Activated B cell treated with CpG ODN at 0.5 μM for 24 hours (primary cell): ENCODE measurements at regions not wholly inside any gene's neighbourhood (a gene's known extent, or its start where the extent isn't known, plus 50 kb on each side); places are given as distances from the start of the nearest gene placed in this dataset.

Experiments
- ATAC-seq: fragments of 200-7000 bp; cut with Tn5 transposase; one replicate; pipeline ENCODE4 v1.10.0; 2021; ENCODE audit warnings: low read depth, mild to moderate bottlenecking, moderate library complexity
- CTCF ChIA-PET: fragments of 350-600 bp; sonication (Branson Sonifier 250); formaldehyde crosslinking; loops from one replicate; lab custom pipeline; 2021; ENCODE audit warnings: antibody characterized with exemption; lab: Charles Lee
- POLR2A ChIA-PET: fragments of 350-600 bp; sonication (Branson Sonifier 250); formaldehyde crosslinking; loops from one replicate; lab custom pipeline; 2021; ENCODE audit warnings: antibody characterized with exemption; lab: Charles Lee
- DNase-seq: peaks from one replicate; pipeline ENCODE4 v3.0.0; 2022
- H3K27ac Mint-ChIP-seq: one replicate; pipeline ENCODE4 v1.8.0; 2020; ENCODE audit warnings: mixed read lengths
- H3K27me3 Mint-ChIP-seq: one replicate; pipeline ENCODE4 v1.8.0; 2021; ENCODE audit warnings: mixed read lengths
- H3K36me3 Mint-ChIP-seq: one replicate; pipeline ENCODE4 v1.8.0; 2021; ENCODE audit warnings: low read depth, mixed read lengths
- H3K4me1 Mint-ChIP-seq: one replicate; pipeline ENCODE4 v1.8.0; 2021; ENCODE audit warnings: mixed read lengths
- H3K4me3 Mint-ChIP-seq: one replicate; pipeline ENCODE4 v1.8.0; 2020; ENCODE audit warnings: mild to moderate bottlenecking, mixed read lengths
- H3K9me3 Mint-ChIP-seq: one replicate; pipeline ENCODE4 v1.8.0; 2020; ENCODE audit warnings: mixed read lengths
- intact Hi-C: fragments of 100-400 bp; cut with micrococcal nuclease; formaldehyde crosslinking; loops from one replicate; pipeline ENCODE4 v1.15.1; 2024
- TF ChIP-seq, protein P1 (sequence below): fragments of 200-600 bp; IDR thresholded peaks from one replicate; pipeline ENCODE4 v1.8.0; 2022; ENCODE audit warnings: antibody characterized with exemption, mild to moderate bottlenecking

DNA sequence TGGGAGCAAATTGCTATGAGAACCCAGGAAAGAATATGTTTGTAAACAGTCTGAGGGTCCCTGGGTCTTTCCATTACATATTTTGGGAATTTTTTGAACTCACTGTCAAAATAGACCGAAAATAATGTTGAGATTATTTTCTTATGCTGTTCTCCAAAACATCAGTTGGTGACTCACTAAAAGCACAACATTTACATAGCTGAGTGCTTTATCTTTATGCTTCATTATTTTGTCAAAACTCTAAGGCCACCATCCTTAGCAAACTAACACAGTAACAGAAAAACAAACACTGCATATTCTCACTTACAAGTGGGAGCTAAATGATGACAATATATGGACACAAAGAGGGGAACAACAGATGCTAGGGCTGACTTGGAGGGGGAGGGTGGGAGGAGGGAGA is 459.3 kb downstream of the ADGRL2 start:
- intact Hi-C loops = no loop called here
- Mint-ChIP-seq H3K4me3 (no peak overlapping the region), H3K36me3 (no peaks in the 10 kb centered on the region), H3K4me1 (no peaks in the 10 kb centered on the region), H3K27ac (no peak overlapping the region), H3K9me3 (no peaks in the 10 kb centered on the region), H3K27me3 (no peaks in the 10 kb centered on the region)
- ChIA-PET CTCF (no interaction called here), POLR2A (no interaction called here)
- DNase-seq (no peak), ATAC-seq (no peak)
- TF ChIP-seq, protein P1, sequence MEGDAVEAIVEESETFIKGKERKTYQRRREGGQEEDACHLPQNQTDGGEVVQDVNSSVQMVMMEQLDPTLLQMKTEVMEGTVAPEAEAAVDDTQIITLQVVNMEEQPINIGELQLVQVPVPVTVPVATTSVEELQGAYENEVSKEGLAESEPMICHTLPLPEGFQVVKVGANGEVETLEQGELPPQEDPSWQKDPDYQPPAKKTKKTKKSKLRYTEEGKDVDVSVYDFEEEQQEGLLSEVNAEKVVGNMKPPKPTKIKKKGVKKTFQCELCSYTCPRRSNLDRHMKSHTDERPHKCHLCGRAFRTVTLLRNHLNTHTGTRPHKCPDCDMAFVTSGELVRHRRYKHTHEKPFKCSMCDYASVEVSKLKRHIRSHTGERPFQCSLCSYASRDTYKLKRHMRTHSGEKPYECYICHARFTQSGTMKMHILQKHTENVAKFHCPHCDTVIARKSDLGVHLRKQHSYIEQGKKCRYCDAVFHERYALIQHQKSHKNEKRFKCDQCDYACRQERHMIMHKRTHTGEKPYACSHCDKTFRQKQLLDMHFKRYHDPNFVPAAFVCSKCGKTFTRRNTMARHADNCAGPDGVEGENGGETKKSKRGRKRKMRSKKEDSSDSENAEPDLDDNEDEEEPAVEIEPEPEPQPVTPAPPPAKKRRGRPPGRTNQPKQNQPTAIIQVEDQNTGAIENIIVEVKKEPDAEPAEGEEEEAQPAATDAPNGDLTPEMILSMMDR = no peak

DNA sequence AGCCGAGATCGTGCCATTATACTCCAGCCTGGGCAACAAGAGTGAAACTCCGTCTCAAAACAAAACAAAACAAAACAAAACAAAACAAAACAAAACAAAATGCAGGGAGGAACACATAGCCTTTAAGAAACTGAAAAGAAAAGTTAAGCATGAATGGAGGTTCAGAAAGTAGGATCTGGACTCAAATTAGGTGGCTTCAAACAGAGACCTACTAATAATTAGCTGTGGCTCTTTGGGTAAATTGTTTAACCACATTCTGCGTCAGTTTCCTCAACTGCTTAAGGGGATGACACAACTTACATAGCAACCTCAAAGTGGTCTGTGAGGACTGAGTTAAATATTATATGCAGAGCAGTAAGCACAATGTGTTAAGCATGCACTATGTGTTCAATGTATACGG is 458.2 kb downstream of the ADGRL2 start:
- ATAC-seq = no peak
- CTCF ChIA-PET = no interaction called here

DNA sequence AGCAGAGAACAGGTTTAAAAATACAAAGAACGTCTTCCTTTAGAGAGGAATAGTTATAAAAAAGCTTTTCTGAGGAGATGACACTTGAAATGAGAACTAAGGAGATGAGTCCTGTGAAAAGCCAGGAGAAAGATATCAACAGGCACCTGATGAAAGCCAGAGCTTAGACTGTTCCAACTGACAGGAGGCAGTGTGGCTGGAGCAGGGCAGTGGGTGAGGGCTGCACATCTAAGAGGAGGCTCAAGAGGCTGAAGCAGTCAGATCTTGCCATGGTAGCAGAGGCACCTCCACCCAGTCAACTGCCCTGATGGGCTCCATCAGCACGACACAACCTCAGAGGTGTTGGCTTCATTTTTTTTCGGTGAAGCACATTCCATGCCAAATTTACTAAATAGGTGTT is 445.3 kb downstream of the ADGRL2 start:
- H3K27ac Mint-ChIP-seq = no peak overlapping the region
- TF ChIP-seq, protein P1 = no peak
- intact Hi-C loops = no loop called here
- H3K4me1 Mint-ChIP-seq = no peaks in the 10 kb centered on the region
- no peaks in the 10 kb centered on the region for H3K36me3 Mint-ChIP-seq
- H3K4me3 Mint-ChIP-seq = no peak overlapping the region
- no peaks in the 10 kb centered on the region for H3K27me3 Mint-ChIP-seq
- H3K9me3 Mint-ChIP-seq = peaks cover 5% of the 10 kb centered on the region
- DNase-seq (no peak), ATAC-seq (no peak)
- ChIA-PET POLR2A (no interaction called here), CTCF (no interaction called here)

More for the DNA sequence above, 458.2 kb downstream of the ADGRL2 start:
- Mint-ChIP-seq H3K36me3 (no peaks in the 10 kb centered on the region), H3K27me3 (no peaks in the 10 kb centered on the region), H3K4me1 (no peaks in the 10 kb centered on the region), H3K9me3 (no peaks in the 10 kb centered on the region), H3K4me3 (no peak overlapping the region), H3K27ac (no peak overlapping the region)
- TF ChIP-seq, protein P1 = no peak
- POLR2A ChIA-PET = no interaction called here
- intact Hi-C loops = no loop called here
- DNase-seq = no peak

DNA sequence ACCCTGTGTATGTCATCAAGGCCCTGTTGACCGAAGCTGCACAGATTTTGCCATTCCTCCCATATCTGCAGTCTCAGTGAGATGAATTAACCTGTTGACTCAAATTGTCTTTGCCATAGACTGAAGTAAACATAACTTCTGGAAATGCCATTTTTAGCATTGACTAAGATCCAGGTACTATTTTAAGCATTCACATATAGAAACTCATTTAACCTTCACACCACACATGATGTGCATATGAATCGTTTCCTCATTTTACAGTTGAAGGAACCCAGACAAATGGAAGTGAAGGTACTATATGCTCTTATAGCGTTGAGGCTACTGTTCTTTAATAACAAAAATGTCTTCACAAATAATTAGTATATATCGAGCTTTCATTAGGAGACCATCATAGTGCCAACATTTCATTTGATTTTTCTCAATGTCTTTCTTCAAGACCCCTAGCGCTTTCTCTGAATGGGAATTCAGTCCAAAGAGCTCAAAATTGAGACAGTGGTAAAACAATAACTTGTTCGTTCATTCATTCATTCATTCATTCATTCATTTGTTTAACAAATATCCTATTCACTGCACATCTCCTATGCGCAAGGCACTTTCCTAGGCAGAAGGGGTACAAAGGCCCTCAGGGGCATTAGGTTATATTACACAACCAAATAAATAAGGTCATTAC is 444.7 kb downstream of the ADGRL2 start:
- H3K27ac Mint-ChIP-seq = no peak overlapping the region
- TF ChIP-seq, protein P1 = no peak
- ChIA-PET CTCF (no interaction called here), POLR2A (no interaction called here)
- no peak for ATAC-seq
- no peak for DNase-seq
- H3K27me3 Mint-ChIP-seq = no peaks in the 10 kb centered on the region
- H3K9me3 Mint-ChIP-seq = peaks cover 5% of the 10 kb centered on the region
- intact Hi-C loops = no loop called here
- no peak overlapping the region for H3K4me3 Mint-ChIP-seq
- no peaks in the 10 kb centered on the region for H3K36me3 Mint-ChIP-seq
- H3K4me1 Mint-ChIP-seq = no peaks in the 10 kb centered on the region

DNA sequence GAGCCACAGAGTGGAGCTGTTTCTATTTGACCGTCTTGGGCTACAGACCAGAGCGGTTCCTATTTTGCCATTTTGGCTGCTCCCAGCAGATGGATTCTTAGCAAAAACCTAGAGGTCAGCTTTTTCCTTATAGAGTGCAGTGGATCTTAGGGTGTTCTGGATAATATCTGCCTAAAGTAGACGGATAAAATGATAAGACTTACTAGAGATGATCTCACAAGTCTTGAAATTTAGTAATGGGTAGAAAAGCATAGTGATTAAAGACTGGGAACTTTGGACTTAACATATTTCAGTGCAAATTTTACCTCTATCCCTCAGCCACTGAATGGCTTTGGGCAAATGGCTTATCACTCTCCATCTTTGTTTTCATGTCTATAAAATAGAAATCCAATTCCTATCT is 439.8 kb downstream of the ADGRL2 start:
- Mint-ChIP-seq H3K27me3 (no peaks in the 10 kb centered on the region), H3K4me1 (no peaks in the 10 kb centered on the region), H3K27ac (no peak overlapping the region), H3K36me3 (no peaks in the 10 kb centered on the region), H3K9me3 (peaks cover 2% of the 10 kb centered on the region), H3K4me3 (no peak overlapping the region)
- TF ChIP-seq, protein P1 = no peak
- CTCF ChIA-PET = no interaction called here
- ATAC-seq (no peak), DNase-seq (no peak)
- POLR2A ChIA-PET = no interaction called here
- intact Hi-C loops = no loop called here
